ENCODE measurements at regions not wholly inside any gene's neighbourhood (a gene's known extent, or its start where the extent isn't known, plus 50 kb on each side); places are given as distances from the start of the nearest gene placed in this dataset.

DNA sequence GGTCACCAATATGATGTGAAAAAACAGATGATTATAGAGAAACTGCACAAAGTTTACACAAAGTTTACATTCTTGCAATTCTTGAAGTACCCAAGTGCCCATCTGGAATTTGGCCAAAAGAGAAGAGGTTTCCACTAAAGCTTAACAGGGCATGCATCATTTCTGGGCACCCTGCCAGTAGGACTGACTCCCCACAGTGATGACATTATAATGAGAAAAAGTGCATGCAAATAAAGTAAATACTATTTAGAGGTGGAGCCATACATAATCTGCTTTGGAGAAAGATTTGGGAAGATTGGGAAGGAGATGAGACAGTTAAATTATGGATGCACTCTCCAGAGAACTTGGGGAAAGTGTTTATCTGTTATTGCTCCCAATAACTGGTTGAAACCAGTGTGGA lies 93.7 kb upstream of the TRPC3 start:
- in situ Hi-C loops (cut with HindIII; ENCODE audit: low pct_unique_long_range_greater_than_20kb, low sequenced_read_pairs), result no loop called here
- peak; percentile 22 for DNase-seq (ENCODE audit: low read depth, low spot score)

- no peak for DNase-seq (ENCODE audit: low read depth, low spot score)
Measured at GRCh38 chr4:122044501-122044900, 92.6 kb upstream of the TRPC3 start.

DNA sequence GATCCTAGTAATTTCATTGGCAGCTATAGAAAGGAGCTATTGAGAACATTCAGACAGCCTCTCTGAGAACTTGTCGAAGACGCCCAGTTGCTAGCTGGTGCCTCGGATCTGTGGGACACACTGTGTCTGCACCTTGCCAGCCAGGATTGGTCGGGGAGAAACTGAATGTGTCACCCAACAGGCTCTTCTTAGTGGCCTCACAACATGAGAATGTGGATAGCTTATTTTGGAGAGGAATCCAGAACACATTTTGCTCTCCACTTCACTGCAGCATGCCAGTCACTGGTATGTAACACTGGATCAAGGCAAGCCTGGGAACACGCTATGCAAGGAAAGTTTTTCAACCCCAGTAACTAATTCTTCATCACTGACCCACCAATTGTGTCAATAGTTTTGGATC lies 89.5 kb upstream of the TRPC3 start:
- DNase-seq (ENCODE audit: low read depth, low spot score), result no peak
- in situ Hi-C loops (cut with HindIII; ENCODE audit: low pct_unique_long_range_greater_than_20kb, low sequenced_read_pairs), result no loop called here

More at GRCh38 chr4:122044501-122044900, 92.6 kb upstream of the TRPC3 start:
- in situ Hi-C loops (cut with HindIII; ENCODE audit: low pct_unique_long_range_greater_than_20kb, low sequenced_read_pairs), result no loop called here

DNA sequence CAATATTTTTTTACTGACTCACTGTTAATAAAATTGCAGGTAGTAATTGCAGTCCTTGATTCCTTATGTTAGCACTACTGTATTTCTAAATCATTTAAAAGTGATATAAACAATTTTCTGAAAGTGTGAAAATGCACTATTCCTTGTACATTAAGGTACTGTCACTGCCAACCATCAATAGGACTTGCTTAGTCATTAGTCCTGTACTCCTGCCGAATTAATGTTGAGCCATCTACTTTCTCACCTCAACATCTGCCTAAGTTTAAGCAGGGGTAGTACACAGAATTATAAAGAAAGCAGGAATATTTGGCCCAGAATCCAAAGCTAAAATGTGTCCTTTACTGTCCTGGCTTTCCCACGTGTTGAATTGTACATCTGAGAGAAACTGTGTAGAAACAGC lies 87.0 kb upstream of the TRPC3 start:
- DNase-seq (ENCODE audit: low read depth, low spot score), result no peak

GRCh38 chr4:122034619-122035018 lies 82.8 kb upstream of the TRPC3 start:
- in situ Hi-C loops (cut with HindIII; ENCODE audit: low pct_unique_long_range_greater_than_20kb, low sequenced_read_pairs), result no loop called here
- DNase-seq (ENCODE audit: low read depth, low spot score), result no peak

More for the DNA sequence above, 87.0 kb upstream of the TRPC3 start:
- in situ Hi-C loops (cut with HindIII; ENCODE audit: low pct_unique_long_range_greater_than_20kb, low sequenced_read_pairs), result no loop called here

DNA sequence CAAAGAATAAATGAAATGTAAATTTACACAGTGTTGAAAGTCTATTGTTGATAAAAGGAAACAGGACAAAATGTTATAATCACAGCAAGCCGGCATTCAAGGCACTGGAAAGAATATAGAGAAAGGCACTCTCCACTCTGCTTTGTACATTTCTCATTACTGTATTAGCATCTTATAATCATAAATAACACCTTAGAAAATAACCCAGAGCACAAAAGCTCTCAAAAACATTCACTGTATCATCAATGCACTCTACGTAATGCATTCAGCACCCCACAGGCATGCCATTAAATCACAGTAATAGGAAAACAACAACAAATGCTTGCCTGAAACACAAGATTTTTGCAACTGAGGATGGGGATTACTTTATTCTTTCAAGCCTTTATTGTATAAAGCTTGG lies 75.3 kb upstream of the TRPC3 start:
- no peak for DNase-seq (ENCODE audit: low read depth, low spot score)
- in situ Hi-C loops (cut with HindIII; ENCODE audit: low pct_unique_long_range_greater_than_20kb, low sequenced_read_pairs), result no loop called here

DNA sequence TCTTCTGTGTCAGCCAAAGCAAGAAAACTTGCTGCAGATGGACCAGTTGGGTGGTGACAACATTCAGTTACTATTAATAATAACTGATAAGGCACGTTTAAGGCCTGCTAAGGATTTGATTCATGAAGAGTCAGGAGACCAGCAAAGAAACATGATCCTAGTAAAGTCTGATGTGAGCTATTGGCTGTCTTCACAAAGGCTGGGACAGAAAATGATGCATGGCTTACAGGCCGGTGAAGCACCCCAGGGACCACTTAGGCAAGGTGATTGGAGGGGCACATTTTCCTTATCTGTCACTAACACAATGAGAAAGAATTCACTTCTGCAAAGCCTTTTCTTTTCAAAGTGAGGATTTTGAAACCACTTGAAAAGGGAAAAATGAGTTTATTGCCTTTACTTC lies 65.4 kb upstream of the TRPC3 start:
- DNase-seq (ENCODE audit: low read depth, low spot score), result no peak
- in situ Hi-C loops (cut with HindIII; ENCODE audit: low pct_unique_long_range_greater_than_20kb, low sequenced_read_pairs), result no loop called here

DNA sequence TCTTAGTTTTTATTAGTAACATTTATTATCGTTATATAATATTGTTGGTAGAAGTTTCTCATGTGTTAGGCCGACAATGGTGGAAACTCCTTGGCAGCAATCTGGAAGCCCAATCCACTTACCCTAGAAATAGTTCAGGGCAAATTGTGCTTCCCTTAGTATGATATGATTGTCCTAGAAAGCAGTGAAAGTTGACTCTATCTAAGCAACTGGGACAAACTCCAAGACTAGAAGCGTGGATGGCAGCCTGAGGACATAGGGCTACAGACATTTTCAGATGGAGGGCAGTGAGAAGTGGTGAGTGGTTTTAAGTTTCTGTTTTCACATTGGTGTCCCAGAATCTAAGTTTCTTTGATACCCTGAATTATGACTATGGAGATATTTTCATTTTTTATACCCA lies 63.3 kb upstream of the TRPC3 start:
- in situ Hi-C loops (cut with HindIII; ENCODE audit: low pct_unique_long_range_greater_than_20kb, low sequenced_read_pairs), result no loop called here
- DNase-seq (ENCODE audit: low read depth, low spot score), result no peak

GRCh38 chr4:122012735-122013134 lies 60.9 kb upstream of the TRPC3 start:
- DNase-seq (ENCODE audit: low read depth, low spot score), result no peak

DNA sequence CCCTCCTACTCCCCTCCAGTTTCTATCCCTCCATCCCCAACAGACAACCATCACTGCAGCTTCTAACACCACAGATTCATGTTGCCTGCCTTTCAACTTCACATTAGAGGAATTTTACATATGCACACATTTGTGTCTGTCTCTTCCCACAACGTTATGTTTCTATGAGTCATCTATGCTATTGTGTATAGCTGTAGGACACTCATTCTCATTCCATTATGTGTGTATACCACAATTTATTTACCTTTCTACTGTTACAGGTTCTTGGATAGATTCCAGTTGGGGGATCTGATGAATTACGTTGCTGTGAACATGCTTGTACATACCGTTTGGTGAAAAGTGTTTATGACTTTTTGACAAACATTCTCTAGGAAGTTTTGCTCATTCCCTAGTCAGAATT lies 58.8 kb upstream of the TRPC3 start:
- no peak for DNase-seq (ENCODE audit: low read depth, low spot score)
- in situ Hi-C loops (cut with HindIII; ENCODE audit: low pct_unique_long_range_greater_than_20kb, low sequenced_read_pairs), result no loop called here

More at GRCh38 chr4:122012735-122013134, 60.9 kb upstream of the TRPC3 start:
- in situ Hi-C loops (cut with HindIII; ENCODE audit: low pct_unique_long_range_greater_than_20kb, low sequenced_read_pairs), result no loop called here

DNA sequence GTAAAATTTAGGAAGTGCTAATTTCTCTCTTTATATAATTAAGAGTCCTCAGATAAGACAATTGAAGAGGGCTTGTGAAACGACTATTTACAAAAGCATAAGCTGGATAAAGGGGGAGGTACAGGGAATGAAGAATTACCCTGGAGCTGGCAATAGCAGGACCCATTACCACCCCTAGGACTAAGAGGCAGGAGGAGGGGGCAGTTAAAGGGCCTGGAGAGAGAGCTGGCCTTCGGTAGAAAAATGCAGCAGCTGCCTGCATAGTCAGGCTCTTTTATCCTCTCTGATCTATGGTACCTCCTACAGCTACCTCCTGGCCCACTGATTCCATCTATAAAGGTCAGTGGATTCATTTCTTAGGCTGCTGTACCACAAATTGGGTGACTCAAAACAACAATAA lies 57.7 kb upstream of the TRPC3 start:
- no peak for DNase-seq (ENCODE audit: low read depth, low spot score)
- in situ Hi-C loops (cut with HindIII; ENCODE audit: low pct_unique_long_range_greater_than_20kb, low sequenced_read_pairs), result no loop called here

GRCh38 chr4:122007016-122007415 lies 55.2 kb upstream of the TRPC3 start:
- DNase-seq (ENCODE audit: low read depth, low spot score), result no peak

GRCh38 chr4:122005064-122005755 lies 53.4 kb upstream of the TRPC3 start:
- in situ Hi-C loops (cut with HindIII; ENCODE audit: low pct_unique_long_range_greater_than_20kb, low sequenced_read_pairs), result no loop called here
- DNase-seq (ENCODE audit: low read depth, low spot score), result no peak

More at GRCh38 chr4:122007016-122007415, 55.2 kb upstream of the TRPC3 start:
- in situ Hi-C loops (cut with HindIII; ENCODE audit: low pct_unique_long_range_greater_than_20kb, low sequenced_read_pairs), result no loop called here

DNA sequence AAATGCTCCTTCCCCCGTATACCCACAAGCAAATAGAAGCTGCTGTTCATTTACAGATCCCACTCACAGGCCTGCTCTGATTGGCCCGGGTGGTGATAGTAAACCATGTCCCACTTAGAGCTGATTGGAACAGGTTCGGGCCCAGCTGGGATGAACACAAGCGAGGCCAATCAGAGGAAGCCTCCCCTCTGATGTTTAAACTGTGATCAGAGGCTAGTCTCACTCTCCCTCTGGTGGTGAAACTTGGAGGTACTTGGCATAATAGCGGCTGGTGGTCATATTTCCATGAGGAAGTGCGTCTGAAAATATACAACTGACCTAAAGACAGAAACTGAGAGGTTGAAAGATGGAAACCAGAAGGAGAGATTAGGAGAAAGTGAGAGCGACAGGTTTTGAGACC lies 51.5 kb upstream of the TRPC3 start:
- in situ Hi-C loops (cut with HindIII; ENCODE audit: low pct_unique_long_range_greater_than_20kb, low sequenced_read_pairs), result no loop called here
- DNase-seq (ENCODE audit: low read depth, low spot score), result peak; percentile 83
